ENCODE measurements at regions not wholly inside any gene's neighbourhood (a gene's known extent, or its start where the extent isn't known, plus 50 kb on each side); places are given as distances from the start of the nearest gene placed in this dataset.

DNA sequence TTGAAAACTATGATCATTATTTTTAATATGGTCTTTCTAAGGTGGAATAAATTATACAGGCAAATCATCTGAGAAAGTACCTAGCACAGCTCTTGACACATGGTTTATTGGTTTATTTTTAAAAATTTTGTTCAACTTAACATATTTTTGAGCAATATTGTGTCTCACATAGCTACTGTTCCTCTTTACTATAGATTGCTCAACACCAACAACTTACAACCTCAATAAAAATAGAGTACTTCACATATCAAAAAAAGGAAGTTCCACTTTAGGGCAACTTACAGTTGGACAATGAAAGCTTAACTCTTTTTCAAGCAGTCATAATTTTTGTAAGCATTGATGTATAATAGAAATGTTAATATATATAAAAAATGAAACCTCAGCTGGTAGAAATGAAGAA is 440.9 kb upstream of the UBE2E3 start:
- TF ChIP-seq, protein P1, sequence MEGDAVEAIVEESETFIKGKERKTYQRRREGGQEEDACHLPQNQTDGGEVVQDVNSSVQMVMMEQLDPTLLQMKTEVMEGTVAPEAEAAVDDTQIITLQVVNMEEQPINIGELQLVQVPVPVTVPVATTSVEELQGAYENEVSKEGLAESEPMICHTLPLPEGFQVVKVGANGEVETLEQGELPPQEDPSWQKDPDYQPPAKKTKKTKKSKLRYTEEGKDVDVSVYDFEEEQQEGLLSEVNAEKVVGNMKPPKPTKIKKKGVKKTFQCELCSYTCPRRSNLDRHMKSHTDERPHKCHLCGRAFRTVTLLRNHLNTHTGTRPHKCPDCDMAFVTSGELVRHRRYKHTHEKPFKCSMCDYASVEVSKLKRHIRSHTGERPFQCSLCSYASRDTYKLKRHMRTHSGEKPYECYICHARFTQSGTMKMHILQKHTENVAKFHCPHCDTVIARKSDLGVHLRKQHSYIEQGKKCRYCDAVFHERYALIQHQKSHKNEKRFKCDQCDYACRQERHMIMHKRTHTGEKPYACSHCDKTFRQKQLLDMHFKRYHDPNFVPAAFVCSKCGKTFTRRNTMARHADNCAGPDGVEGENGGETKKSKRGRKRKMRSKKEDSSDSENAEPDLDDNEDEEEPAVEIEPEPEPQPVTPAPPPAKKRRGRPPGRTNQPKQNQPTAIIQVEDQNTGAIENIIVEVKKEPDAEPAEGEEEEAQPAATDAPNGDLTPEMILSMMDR (IDR thresholded peaks at IDR 0.05) = no peak
- TF ChIP-seq POLR2A (IDR thresholded peaks at IDR 0.05) = no peak

Data from Peyer's patch (tissue), 4 donors.